ENCODE measurements at regions not wholly inside any gene's neighbourhood (a gene's known extent, or its start where the extent isn't known, plus 50 kb on each side); places are given as distances from the start of the nearest gene placed in this dataset.

- DNase-seq (no peak), ATAC-seq (no peak)
- no peak overlapping the region for H3K27ac ChIP-seq
- H3K9me3 ChIP-seq = peaks cover 0 to 14% (median 0%) of the 10 kb centered on the region in 3 donors
- H3K27me3 ChIP-seq = no peaks in the 10 kb centered on the region
- no peaks in the 10 kb centered on the region for H3K36me3 ChIP-seq (replicated peaks in 1 of 2; ENCODE audit: insufficient read depth in 1 of 2, low read depth in 2 of 2)
- no peak overlapping the region for H3K4me3 ChIP-seq
- 45 to 58% methylated on average over 3 of the region's 3 CpGs for WGBS, 2 donors
- TF ChIP-seq, protein P1, sequence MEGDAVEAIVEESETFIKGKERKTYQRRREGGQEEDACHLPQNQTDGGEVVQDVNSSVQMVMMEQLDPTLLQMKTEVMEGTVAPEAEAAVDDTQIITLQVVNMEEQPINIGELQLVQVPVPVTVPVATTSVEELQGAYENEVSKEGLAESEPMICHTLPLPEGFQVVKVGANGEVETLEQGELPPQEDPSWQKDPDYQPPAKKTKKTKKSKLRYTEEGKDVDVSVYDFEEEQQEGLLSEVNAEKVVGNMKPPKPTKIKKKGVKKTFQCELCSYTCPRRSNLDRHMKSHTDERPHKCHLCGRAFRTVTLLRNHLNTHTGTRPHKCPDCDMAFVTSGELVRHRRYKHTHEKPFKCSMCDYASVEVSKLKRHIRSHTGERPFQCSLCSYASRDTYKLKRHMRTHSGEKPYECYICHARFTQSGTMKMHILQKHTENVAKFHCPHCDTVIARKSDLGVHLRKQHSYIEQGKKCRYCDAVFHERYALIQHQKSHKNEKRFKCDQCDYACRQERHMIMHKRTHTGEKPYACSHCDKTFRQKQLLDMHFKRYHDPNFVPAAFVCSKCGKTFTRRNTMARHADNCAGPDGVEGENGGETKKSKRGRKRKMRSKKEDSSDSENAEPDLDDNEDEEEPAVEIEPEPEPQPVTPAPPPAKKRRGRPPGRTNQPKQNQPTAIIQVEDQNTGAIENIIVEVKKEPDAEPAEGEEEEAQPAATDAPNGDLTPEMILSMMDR (IDR thresholded peaks at IDR 0.05) = no peak
- TF ChIP-seq POLR2A (IDR thresholded peaks at IDR 0.05) = no peak
- H3K4me1 ChIP-seq = no peaks in the 10 kb centered on the region
- intact Hi-C loops (cut with DNase I) = no loop called here
Observed at GRCh38 chr7:110153222-110153621, 937.7 kb upstream of the LRRN3 start.

DNA sequence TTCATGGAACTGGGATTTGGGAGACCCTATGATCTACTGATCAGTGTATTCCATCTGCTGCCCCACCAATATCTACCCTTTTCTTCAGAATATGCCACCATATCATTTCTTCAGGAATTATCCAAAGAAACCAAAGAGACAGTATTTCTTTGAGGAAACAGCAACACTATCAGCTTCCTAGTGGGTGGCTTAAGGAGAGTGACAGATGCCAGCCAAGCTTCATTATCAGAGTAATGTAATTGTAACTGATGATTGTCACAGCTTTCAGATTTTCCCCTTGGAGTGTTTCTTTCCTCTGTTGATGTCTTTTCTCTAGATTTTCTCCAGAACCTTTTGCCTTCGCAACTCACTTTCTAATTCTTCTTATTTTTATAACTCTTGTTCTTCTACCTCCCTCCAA, 934.4 kb upstream of the LRRN3 start:
- intact Hi-C loops (cut with DNase I) = no loop called here
- H3K27ac ChIP-seq = no peak overlapping the region
- WGBS, 2 donors = 88 to 92% methylated on average over 1 of the region's 1 CpG
- TF ChIP-seq, protein P1 (IDR thresholded peaks at IDR 0.05) = no peak
- TF ChIP-seq POLR2A (IDR thresholded peaks at IDR 0.05) = no peak
- no peak for DNase-seq
- no peaks in the 10 kb centered on the region for H3K27me3 ChIP-seq
- ATAC-seq = no peak
- H3K36me3 ChIP-seq (replicated peaks in 1 of 2; ENCODE audit: insufficient read depth in 1 of 2, low read depth in 2 of 2) = no peaks in the 10 kb centered on the region
- no peak overlapping the region for H3K4me3 ChIP-seq
- no peaks in the 10 kb centered on the region for H3K9me3 ChIP-seq
- H3K4me1 ChIP-seq = no peaks in the 10 kb centered on the region

GRCh38 chr7:110157631-110158362, 933.1 kb upstream of the LRRN3 start:
- Histone ChIP-seq H3K27ac (no peak overlapping the region), H3K4me1 (no peaks in the 10 kb centered on the region), H3K9me3 (no peaks in the 10 kb centered on the region), H3K27me3 (no peaks in the 10 kb centered on the region), H3K36me3 (replicated peaks in 1 of 2; ENCODE audit: insufficient read depth in 1 of 2, low read depth in 2 of 2) (no peaks in the 10 kb centered on the region), H3K4me3 (no peak overlapping the region)
- WGBS, 2 donors = 0 to 32% methylated on average over 1 of the region's 1 CpG
- ATAC-seq (no peak), DNase-seq (no peak)
- no peak for TF ChIP-seq POLR2A (IDR thresholded peaks at IDR 0.05)
- TF ChIP-seq, protein P1 (IDR thresholded peaks at IDR 0.05) = no peak
- intact Hi-C loops (cut with DNase I) = no loop called here

GRCh38 chr7:110168010-110168409, 922.9 kb upstream of the LRRN3 start:
- DNase-seq (no peak), ATAC-seq (no peak)
- Histone ChIP-seq H3K4me1 (no peaks in the 10 kb centered on the region), H3K27me3 (no peaks in the 10 kb centered on the region), H3K36me3 (replicated peaks in 1 of 2; ENCODE audit: insufficient read depth in 1 of 2, low read depth in 2 of 2) (no peaks in the 10 kb centered on the region), H3K4me3 (no peak overlapping the region), H3K9me3 (no peaks in the 10 kb centered on the region), H3K27ac (no peak overlapping the region)
- 58 to 59% methylated on average over 3 of the region's 3 CpGs for WGBS, 2 donors
- TF ChIP-seq, protein P1 (IDR thresholded peaks at IDR 0.05) = no peak
- no peak for TF ChIP-seq POLR2A (IDR thresholded peaks at IDR 0.05)
- intact Hi-C loops (cut with DNase I) = no loop called here

GRCh38 chr7:110170841-110171240, 920.1 kb upstream of the LRRN3 start:
- Histone ChIP-seq H3K36me3 (replicated peaks in 1 of 2; ENCODE audit: insufficient read depth in 1 of 2, low read depth in 2 of 2) (no peaks in the 10 kb centered on the region), H3K4me3 (no peak overlapping the region), H3K9me3 (no peaks in the 10 kb centered on the region), H3K27me3 (no peaks in the 10 kb centered on the region), H3K27ac (no peak overlapping the region), H3K4me1 (no peaks in the 10 kb centered on the region)
- ATAC-seq (no peak), DNase-seq (no peak)
- intact Hi-C loops (cut with DNase I) = no loop called here
- WGBS, 2 donors = 67 to 72% methylated on average over 2 of the region's 2 CpGs
- no peak for TF ChIP-seq POLR2A (IDR thresholded peaks at IDR 0.05)
- TF ChIP-seq, protein P1 (IDR thresholded peaks at IDR 0.05) = no peak

All from body of pancreas (tissue), 4 donors.